ENCODE measurements at regions not wholly inside any gene's neighbourhood (a gene's known extent, or its start where the extent isn't known, plus 50 kb on each side); places are given as distances from the start of the nearest gene placed in this dataset.

DNA sequence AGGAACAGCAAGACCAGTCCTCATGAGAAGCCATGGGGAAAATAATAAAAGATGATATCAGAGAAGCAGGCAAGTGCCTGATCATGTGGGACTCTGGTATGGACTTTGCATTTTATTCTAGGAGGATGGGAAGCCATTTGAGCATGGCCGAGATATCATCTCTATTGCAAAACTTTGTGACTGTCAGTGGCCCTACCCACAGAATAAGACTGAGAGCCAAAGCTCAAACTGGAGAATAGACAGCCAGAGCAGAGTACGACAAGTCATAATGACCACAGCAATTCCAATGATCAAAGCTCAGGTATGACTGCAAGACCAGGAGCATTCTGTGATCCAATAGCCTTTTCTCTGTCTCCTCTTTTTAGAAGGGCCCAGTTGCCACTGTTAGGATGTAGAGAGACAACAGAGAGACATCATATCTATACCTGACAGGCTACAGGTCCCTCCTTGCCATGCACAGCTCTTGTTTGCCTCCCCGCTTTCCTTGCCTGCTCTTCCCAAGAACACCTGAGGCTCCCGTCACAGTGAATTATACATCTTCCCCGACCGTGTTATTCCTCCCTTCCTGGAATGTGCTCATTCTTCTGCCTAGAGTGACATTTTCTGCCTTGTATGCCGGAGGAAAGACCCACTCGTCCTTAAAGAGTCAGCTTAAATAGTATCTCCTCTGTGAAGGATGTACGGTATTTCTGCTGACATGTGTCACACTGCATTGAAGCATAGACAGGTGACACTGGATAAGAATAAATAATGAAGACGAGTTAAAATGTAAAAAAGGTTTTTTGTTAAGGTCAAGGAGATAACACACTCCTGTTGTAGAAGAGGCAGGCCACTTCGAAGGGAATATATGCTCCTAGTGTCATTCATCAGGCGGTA, 248.7 kb upstream of the MAP3K1 start:
- no peak for TF ChIP-seq GATA3 (IDR thresholded peaks at IDR 0.05; ENCODE audit: low read depth, low read length)
- no peak for TF ChIP-seq GATA2 (IDR thresholded peaks at IDR 0.05; ENCODE audit: low read depth, low read length)

All from SH-SY5Y (cell line).